IMR-90 (cell line): ENCODE measurements at regions not wholly inside any gene's neighbourhood (a gene's known extent, or its start where the extent isn't known, plus 50 kb on each side); places are given as distances from the start of the nearest gene placed in this dataset.

ENCODE experiments used
- ATAC-seq: fragments of 200-7000 bp; cut with Tn5 transposase; 2 replicates; pipeline ENCODE4 v1.9.1; 2020; ENCODE audit warnings: low read depth, mild to moderate bottlenecking, moderate library complexity
- BruUV-seq: library from RNA; stranded (reverse); fragments of 400-500 nt; replicated peaks from 2 replicates; lab custom pipeline; 2021; lab: Mats Ljungman, UMichigan
- CTCF ChIA-PET: fragments of 300-600 bp; formaldehyde crosslinking; extraction: SDS; loops from one replicate; lab custom pipeline; 2021; ENCODE audit warnings: antibody characterized with exemption; lab: Yijun Ruan, JAX
- POLR2A ChIA-PET: fragments of 300-600 bp; sonication (Branson Sonifier 250); formaldehyde crosslinking; loops from one replicate; lab custom pipeline; 2022; ENCODE audit warnings: antibody characterized with exemption; ENCODE audit not compliant: unreplicated experiment; lab: Charles Lee
- DNase-seq: peaks from one replicate; pipeline ENCODE4 v3.0.0; 2013
- H2AFZ ChIP-seq: replicated peaks from 2 replicates; pipeline ENCODE3; 2013; ENCODE audit warnings: low read length, mild to moderate bottlenecking; ENCODE audit not compliant: poor library complexity
- H2AK5ac ChIP-seq: 2 replicates; pipeline ENCODE4 v1.6.1; 2013; ENCODE audit warnings: low read depth, low read length, inconsistent platforms
- H2AK9ac ChIP-seq: replicated peaks from 2 replicates; pipeline ENCODE3; 2013; ENCODE audit warnings: mild to moderate bottlenecking, low read depth, low read length, moderate library complexity; ENCODE audit not compliant: poor library complexity
- H2BK120ac ChIP-seq: 2 replicates; pipeline ENCODE4 v1.6.1; 2013; ENCODE audit warnings: low read depth, low read length, inconsistent platforms
- H2BK15ac ChIP-seq: 3 replicates; pipeline ENCODE4 v1.6.1; 2013; ENCODE audit warnings: low read depth, low read length, inconsistent platforms
- H2BK20ac ChIP-seq: 2 replicates; pipeline ENCODE4 v1.6.1; 2013; ENCODE audit warnings: low read depth, mild to moderate bottlenecking, inconsistent platforms, low read length, moderate library complexity
- H2BK5ac ChIP-seq: 2 replicates; pipeline ENCODE4 v1.6.1; 2013; ENCODE audit warnings: mild to moderate bottlenecking, low read depth, low read length, inconsistent platforms; ENCODE audit not compliant: poor library complexity, severe bottlenecking
- H3K14ac ChIP-seq: replicated peaks from 2 replicates; pipeline ENCODE4 v1.6.1; 2013; ENCODE audit warnings: low read depth, low read length, inconsistent platforms
- H3K18ac ChIP-seq: 2 replicates; pipeline ENCODE4 v1.6.1; 2013; ENCODE audit warnings: low read depth, low read length, control low read depth
- H3K23ac ChIP-seq: 2 replicates; pipeline ENCODE4 v1.6.1; 2013; ENCODE audit warnings: low read depth, low read length, inconsistent platforms
- H3K27ac ChIP-seq: 2 replicates; pipeline ENCODE4 v1.5.1; 2013; ENCODE audit warnings: mild to moderate bottlenecking, control low read depth, low read length; ENCODE audit not compliant: insufficient read depth
- H3K27me3 ChIP-seq: 2 replicates; pipeline ENCODE4 v1.6.1; 2013; ENCODE audit warnings: low read length; ENCODE audit not compliant: control insufficient read depth, insufficient read depth
- H3K36me3 ChIP-seq: 2 replicates; pipeline ENCODE4 v1.6.1; 2013; ENCODE audit warnings: low read length, mixed read lengths; ENCODE audit not compliant: control insufficient read depth, insufficient read depth
- H3K4ac ChIP-seq: 2 replicates; pipeline ENCODE4 v1.6.1; 2013; ENCODE audit warnings: low read depth, low read length, inconsistent platforms
- H3K4me1 ChIP-seq: 2 replicates; pipeline ENCODE4 v1.6.1; 2013; ENCODE audit warnings: low read length, mixed read lengths; ENCODE audit not compliant: control insufficient read depth, insufficient read depth
- H3K4me2 ChIP-seq: 2 replicates; pipeline ENCODE4 v1.6.1; 2013; ENCODE audit warnings: low read depth, mild to moderate bottlenecking, control low read depth, low read length, moderate library complexity
- H3K4me3 ChIP-seq: 2 replicates; pipeline ENCODE4 v1.5.1; 2013; ENCODE audit warnings: low read depth, mild to moderate bottlenecking, control low read depth, low read length, moderate library complexity; ENCODE audit not compliant: insufficient read depth
- H3K56ac ChIP-seq: 2 replicates; pipeline ENCODE4 v1.6.1; 2013; ENCODE audit warnings: low read length, inconsistent platforms; ENCODE audit not compliant: insufficient read depth; ENCODE audit errors: extremely low read depth
- H3K79me1 ChIP-seq, 2 experiments: 2 replicates each; pipeline ENCODE4 v1.6.1; 2013; ENCODE audit warnings: low read length in 2 of 2, inconsistent platforms in 1 of 2, low read depth in 1 of 2
- H3K9ac ChIP-seq: 2 replicates; pipeline ENCODE4 v1.6.1; 2013; ENCODE audit warnings: low read depth, low read length, control low read depth
- H3K9me1 ChIP-seq: 2 replicates; pipeline ENCODE4 v1.6.1; 2013; ENCODE audit warnings: low read length, inconsistent platforms; ENCODE audit not compliant: insufficient read depth
- H3K9me3 ChIP-seq: 2 replicates; pipeline ENCODE4 v1.6.1; 2013; ENCODE audit warnings: low read length; ENCODE audit not compliant: control insufficient read depth, insufficient read depth
- H4K20me1 ChIP-seq: 2 replicates; pipeline ENCODE4 v1.6.1; 2013; ENCODE audit warnings: low read length, inconsistent platforms; ENCODE audit not compliant: insufficient read depth
- H4K5ac ChIP-seq: 2 replicates; pipeline ENCODE4 v1.6.1; 2013; ENCODE audit warnings: mild to moderate bottlenecking, low read depth, low read length, control low read depth
- H4K8ac ChIP-seq, 2 experiments: 2 replicates each; pipeline ENCODE4 v1.6.1; 2013; ENCODE audit warnings: low read depth in 2 of 2, low read length in 2 of 2, control low read depth in 1 of 2, inconsistent platforms in 1 of 2
- H4K91ac ChIP-seq: 2 replicates; pipeline ENCODE4 v1.6.1; 2013; ENCODE audit warnings: low read depth, low read length, inconsistent platforms; ENCODE audit not compliant: insufficient read depth
- BHLHE40 ChIP-seq: fragments of 150-350 bp; IDR thresholded peaks from 2 replicates; pipeline ENCODE4 v1.6.1; 2016; ENCODE audit warnings: mild to moderate bottlenecking, low read depth, low read length
- CEBPB ChIP-seq: IDR thresholded peaks from 2 replicates; pipeline ENCODE4 v1.6.1; 2012; ENCODE audit warnings: low read depth, low read length, improper control_type of control experiment
- CHD1 ChIP-seq: IDR thresholded peaks from 2 replicates; pipeline ENCODE4 v1.6.1; 2012; ENCODE audit warnings: low read depth, low read length, improper control_type of control experiment
- FOS ChIP-seq: fragments of 150-350 bp; IDR thresholded peaks from 2 replicates; pipeline ENCODE4 v1.6.1; 2016; ENCODE audit warnings: low read depth, low read length
- MAFK ChIP-seq: IDR thresholded peaks from 2 replicates; pipeline ENCODE4 v1.6.1; 2012; ENCODE audit warnings: low read depth, low read length, improper control_type of control experiment
- MAZ ChIP-seq: IDR thresholded peaks from 2 replicates; pipeline ENCODE4 v1.6.1; 2012; ENCODE audit warnings: low read depth, mild to moderate bottlenecking, low read length, improper control_type of control experiment, moderate library complexity, borderline replicate concordance
- MXI1 ChIP-seq: IDR thresholded peaks from 2 replicates; pipeline ENCODE4 v1.6.1; 2012; ENCODE audit warnings: low read depth, mild to moderate bottlenecking, low read length, moderate library complexity, borderline replicate concordance
- NFE2L2 ChIP-seq: fragments of 150-350 bp; IDR thresholded peaks from 2 replicates; pipeline ENCODE4 v1.6.1; 2016; ENCODE audit warnings: low read depth, mild to moderate bottlenecking, low read length
- POLR2A ChIP-seq: IDR thresholded peaks from 2 replicates; pipeline ENCODE4 v1.6.1; 2012; ENCODE audit warnings: mild to moderate bottlenecking, low read depth, low read length
- RAD21 ChIP-seq: IDR thresholded peaks from 2 replicates; pipeline ENCODE4 v1.6.1; 2012; ENCODE audit warnings: low read length, improper control_type of control experiment
- RCOR1 ChIP-seq: IDR thresholded peaks from 2 replicates; pipeline ENCODE4 v1.6.1; 2012; ENCODE audit warnings: mild to moderate bottlenecking, low read length, improper control_type of control experiment; ENCODE audit not compliant: insufficient replicate concordance
- RFX5 ChIP-seq: IDR thresholded peaks from 2 replicates; pipeline ENCODE4 v1.8.0; 2012; ENCODE audit warnings: low read depth, mild to moderate bottlenecking, low read length, moderate library complexity
- SMC3 ChIP-seq: fragments of 150-350 bp; IDR thresholded peaks from 2 replicates; pipeline ENCODE4 v1.6.1; 2016; ENCODE audit warnings: low read depth, mild to moderate bottlenecking, antibody characterized with exemption, low read length, moderate library complexity
- WGBS, 2 experiments: methylation state at CpG; one replicate each; pipeline versions ENCODE4 v1.1.5 to v1.1.7; 2013; ENCODE audit warnings: missing lambda C conversion rate in 2 of 2; ENCODE audit not compliant: insufficient read length in 1 of 2; ENCODE audit errors: extremely low coverage in 2 of 2; 5-methylcytosine and 5-hydroxymethylcytosine counted together
- dilution Hi-C: fragments of 300-500 bp; cut with HindIII; formaldehyde crosslinking; loops from one replicate; pipeline ENCODE4 v1.14.3; 2018; ENCODE audit warnings: low sequenced_read_pairs; ENCODE audit not compliant: unreplicated experiment
- in situ Hi-C: fragments of 300-500 bp; cut with MboI; formaldehyde crosslinking; loops from 3 replicates; pipeline ENCODE4 v1.14.3; 2019; ENCODE audit warnings: low sequenced_read_pairs, inconsistent platforms, mixed read lengths
- intact Hi-C: fragments of 100-400 bp; cut with micrococcal nuclease; formaldehyde crosslinking; loops from 2 replicates; pipeline ENCODE4 v1.10.0; 2022
- TF ChIP-seq, protein P1 (sequence below): conservative IDR thresholded peaks from 2 replicates; pipeline ENCODE4 v1.5.1; 2012; ENCODE audit warnings: mild to moderate bottlenecking, low read depth, low read length, improper control_type of control experiment
- TF ChIP-seq, protein P2 (sequence below): fragments of 150-350 bp; IDR thresholded peaks from 2 replicates; pipeline ENCODE4 v1.6.1; 2017; ENCODE audit warnings: mild to moderate bottlenecking, antibody characterized with exemption, low read length, low read depth
- TF ChIP-seq, protein P3 (sequence below): fragments of 150-350 bp; IDR thresholded peaks from 2 replicates; pipeline ENCODE4 v1.6.1; 2016; ENCODE audit warnings: low read depth, mild to moderate bottlenecking, low read length, moderate library complexity, borderline replicate concordance

- CTCF ChIA-PET = interaction anchor here (0.8 kb wide), 1 partner anchor 9 kb away, joined by 3 read pairs; no protein-coding TSS in a partner anchor
- in situ Hi-C loops = no loop called here
Observed at GRCh38 chr3:152517502-152517901, 248.8 kb downstream of the MBNL1 start.

More at GRCh38 chr3:152517502-152517901, 248.8 kb downstream of the MBNL1 start:
- Histone ChIP-seq H3K27me3 (no peaks in the 10 kb centered on the region), H4K8ac (no peak overlapping the region), H4K5ac (no peak overlapping the region), H3K4me1 (no peaks in the 10 kb centered on the region), H3K9me3 (no peaks in the 10 kb centered on the region), H3K9me1 (no peaks in the 10 kb centered on the region), H3K23ac (no peak overlapping the region), H3K27ac (no peak overlapping the region), H2AK5ac (no peak overlapping the region), H2BK15ac (no peak overlapping the region), H4K91ac (no peak overlapping the region), H4K20me1 (no peaks in the 10 kb centered on the region), H3K79me1 (no peaks in the 10 kb centered on the region), H3K4me2 (no peak overlapping the region), H3K18ac (no peak overlapping the region), H3K56ac (no peak overlapping the region), H3K9ac (no peak overlapping the region), H2AFZ (no peak overlapping the region), H2AK9ac (no peak overlapping the region), H3K4me3 (no peak overlapping the region), H2BK120ac (no peak overlapping the region), H3K14ac (no peak overlapping the region), H2BK20ac (no peak overlapping the region), H3K4ac (no peak overlapping the region), H2BK5ac (no peak overlapping the region), H3K36me3 (no peaks in the 10 kb centered on the region)
- BruUV-seq = no TSS peak
- no peak for DNase-seq
- dilution Hi-C loops (no loop called here), intact Hi-C loops (no loop called here)
- TF ChIP-seq SMC3 (no peak), RFX5 (no peak), MAZ (no peak), FOS (no peak), NFE2L2 (no peak), MXI1 (no peak), POLR2A (no peak), MAFK (no peak), CHD1 (no peak), RAD21 (no peak), CEBPB (no peak), RCOR1 (no peak), BHLHE40 (no peak)
- TF ChIP-seq, protein P1, sequence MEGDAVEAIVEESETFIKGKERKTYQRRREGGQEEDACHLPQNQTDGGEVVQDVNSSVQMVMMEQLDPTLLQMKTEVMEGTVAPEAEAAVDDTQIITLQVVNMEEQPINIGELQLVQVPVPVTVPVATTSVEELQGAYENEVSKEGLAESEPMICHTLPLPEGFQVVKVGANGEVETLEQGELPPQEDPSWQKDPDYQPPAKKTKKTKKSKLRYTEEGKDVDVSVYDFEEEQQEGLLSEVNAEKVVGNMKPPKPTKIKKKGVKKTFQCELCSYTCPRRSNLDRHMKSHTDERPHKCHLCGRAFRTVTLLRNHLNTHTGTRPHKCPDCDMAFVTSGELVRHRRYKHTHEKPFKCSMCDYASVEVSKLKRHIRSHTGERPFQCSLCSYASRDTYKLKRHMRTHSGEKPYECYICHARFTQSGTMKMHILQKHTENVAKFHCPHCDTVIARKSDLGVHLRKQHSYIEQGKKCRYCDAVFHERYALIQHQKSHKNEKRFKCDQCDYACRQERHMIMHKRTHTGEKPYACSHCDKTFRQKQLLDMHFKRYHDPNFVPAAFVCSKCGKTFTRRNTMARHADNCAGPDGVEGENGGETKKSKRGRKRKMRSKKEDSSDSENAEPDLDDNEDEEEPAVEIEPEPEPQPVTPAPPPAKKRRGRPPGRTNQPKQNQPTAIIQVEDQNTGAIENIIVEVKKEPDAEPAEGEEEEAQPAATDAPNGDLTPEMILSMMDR = no peak
- TF ChIP-seq, protein P2, sequence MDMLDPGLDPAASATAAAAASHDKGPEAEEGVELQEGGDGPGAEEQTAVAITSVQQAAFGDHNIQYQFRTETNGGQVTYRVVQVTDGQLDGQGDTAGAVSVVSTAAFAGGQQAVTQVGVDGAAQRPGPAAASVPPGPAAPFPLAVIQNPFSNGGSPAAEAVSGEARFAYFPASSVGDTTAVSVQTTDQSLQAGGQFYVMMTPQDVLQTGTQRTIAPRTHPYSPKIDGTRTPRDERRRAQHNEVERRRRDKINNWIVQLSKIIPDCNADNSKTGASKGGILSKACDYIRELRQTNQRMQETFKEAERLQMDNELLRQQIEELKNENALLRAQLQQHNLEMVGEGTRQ = no peak
- TF ChIP-seq, protein P3, sequence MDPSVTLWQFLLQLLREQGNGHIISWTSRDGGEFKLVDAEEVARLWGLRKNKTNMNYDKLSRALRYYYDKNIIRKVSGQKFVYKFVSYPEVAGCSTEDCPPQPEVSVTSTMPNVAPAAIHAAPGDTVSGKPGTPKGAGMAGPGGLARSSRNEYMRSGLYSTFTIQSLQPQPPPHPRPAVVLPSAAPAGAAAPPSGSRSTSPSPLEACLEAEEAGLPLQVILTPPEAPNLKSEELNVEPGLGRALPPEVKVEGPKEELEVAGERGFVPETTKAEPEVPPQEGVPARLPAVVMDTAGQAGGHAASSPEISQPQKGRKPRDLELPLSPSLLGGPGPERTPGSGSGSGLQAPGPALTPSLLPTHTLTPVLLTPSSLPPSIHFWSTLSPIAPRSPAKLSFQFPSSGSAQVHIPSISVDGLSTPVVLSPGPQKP = no peak
- WGBS, 2 experiments = no CpG with 5 or more reads among the region's 2 CpGs
- POLR2A ChIA-PET = no interaction called here
- no peak for ATAC-seq
